ENCODE measurements at regions not wholly inside any gene's neighbourhood (a gene's known extent, or its start where the extent isn't known, plus 50 kb on each side); places are given as distances from the start of the nearest gene placed in this dataset.

GRCh38 chr11:32196137-32196536 lies 105.3 kb downstream of the RCN1 start:
- Histone ChIP-seq H3K4me2 (no peak overlapping the region), H3K4me3 (no peak overlapping the region), H3K4me1 (no peaks in the 10 kb centered on the region), H3K9me3 (no peaks in the 10 kb centered on the region), H3K27ac (no peak overlapping the region)
- no peak for DNase-seq (ENCODE audit: low read depth in 1 of 2, low spot score in 1 of 2)
- no peak for TF ChIP-seq HOXB13 (CRISPR knock-in tag; IDR thresholded peaks at IDR 0.05; ENCODE audit: low read depth)
- no peak for TF ChIP-seq BHLHE40 (IDR thresholded peaks at IDR 0.05; ENCODE audit: low read depth, low read length)
- TF ChIP-seq CEBPB (IDR thresholded peaks at IDR 0.05), result peak; percentile 56 to 62; a peak in 2 of 4 replicates
- TF ChIP-seq HEYL (CRISPR knock-in tag; IDR thresholded peaks at IDR 0.05), result no peak
- no peak for TF ChIP-seq HOXA7 (CRISPR knock-in tag; IDR thresholded peaks at IDR 0.05)
- no peak for ATAC-seq
- ChIA-PET CTCF (no interaction called here), POLR2A (no interaction called here)
- WGBS (ENCODE audit: missing lambda C conversion rate), result 4% methylated on average over 1 of the region's 1 CpG
- no peak for FAIRE-seq

- DNase-seq (ENCODE audit: low read depth in 1 of 2, low spot score in 1 of 2), result no peak
Observed at GRCh38 chr11:32198053-32198452, 107.2 kb downstream of the RCN1 start.

DNA sequence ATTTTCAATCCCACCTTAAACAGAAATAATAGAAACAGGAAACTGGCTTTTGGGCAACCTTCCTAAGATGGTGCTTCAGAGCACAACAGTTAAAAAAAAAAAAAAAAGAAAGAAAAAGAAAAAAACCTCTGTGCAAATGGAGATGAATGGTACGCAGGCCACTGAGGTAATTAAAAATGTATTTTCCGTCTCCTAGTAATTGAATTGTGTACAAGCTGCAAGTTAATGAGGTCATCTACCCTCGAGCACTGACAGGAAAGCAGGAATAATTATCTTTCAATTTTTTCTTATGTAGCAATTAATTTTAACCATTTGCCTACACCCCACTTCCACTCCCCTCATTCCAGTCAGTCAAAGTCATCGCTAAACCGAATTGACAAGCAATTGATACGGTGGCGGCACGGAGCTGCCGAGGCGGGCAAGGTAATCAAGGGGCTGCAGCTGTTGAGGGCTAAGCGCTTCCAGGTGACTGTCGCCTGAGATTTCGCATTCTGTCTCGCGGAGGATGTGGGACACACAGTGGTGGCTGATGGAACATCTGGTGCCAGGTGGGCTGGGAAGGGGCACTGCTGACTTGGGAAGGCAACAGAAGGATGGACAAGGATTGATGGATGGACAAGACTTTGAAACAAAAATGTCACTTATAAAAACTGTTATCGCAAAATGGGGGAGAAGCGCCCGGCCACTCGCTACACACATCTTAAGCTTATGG lies 109.4 kb downstream of the RCN1 start:
- FAIRE-seq (no peak), ATAC-seq (no peak), DNase-seq (ENCODE audit: low read depth in 1 of 2, low spot score in 1 of 2) (no peak)
- TF ChIP-seq CBX2 (IDR thresholded peaks at IDR 0.05; ENCODE audit: borderline replicate concordance, low read depth), result no peak
- TF ChIP-seq MAFK (IDR thresholded peaks at IDR 0.05; ENCODE audit: partially characterized antibody), result no peak
- TF ChIP-seq, protein P1, sequence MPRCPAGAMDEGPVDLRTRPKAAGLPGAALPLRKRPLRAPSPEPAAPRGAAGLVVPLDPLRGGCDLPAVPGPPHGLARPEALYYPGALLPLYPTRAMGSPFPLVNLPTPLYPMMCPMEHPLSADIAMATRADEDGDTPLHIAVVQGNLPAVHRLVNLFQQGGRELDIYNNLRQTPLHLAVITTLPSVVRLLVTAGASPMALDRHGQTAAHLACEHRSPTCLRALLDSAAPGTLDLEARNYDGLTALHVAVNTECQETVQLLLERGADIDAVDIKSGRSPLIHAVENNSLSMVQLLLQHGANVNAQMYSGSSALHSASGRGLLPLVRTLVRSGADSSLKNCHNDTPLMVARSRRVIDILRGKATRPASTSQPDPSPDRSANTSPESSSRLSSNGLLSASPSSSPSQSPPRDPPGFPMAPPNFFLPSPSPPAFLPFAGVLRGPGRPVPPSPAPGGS (IDR thresholded peaks at IDR 0.05), result no peak
- POLR2A ChIA-PET, result no interaction called here
- H3K27ac ChIP-seq, result no peak overlapping the region
- H3K4me1 ChIP-seq, result no peaks in the 10 kb centered on the region
- 73% methylated on average over 19 of the region's 19 CpGs for WGBS (ENCODE audit: missing lambda C conversion rate)
- H3K4me2 ChIP-seq, result no peak overlapping the region
- no peaks in the 10 kb centered on the region for H3K9me3 ChIP-seq
- CTCF ChIA-PET, result interaction anchor here (1.2 to 1.4 kb wide), 3 partner anchors 12 to 38 kb away, joined by 3 to 4 read pairs (median 4); no protein-coding TSS in a partner anchor
- H3K4me3 ChIP-seq, result no peak overlapping the region

More at GRCh38 chr11:32198053-32198452, 107.2 kb downstream of the RCN1 start:
- no peak overlapping the region for H3K27ac ChIP-seq
- H3K9me3 ChIP-seq, result no peaks in the 10 kb centered on the region
- no peak overlapping the region for H3K4me2 ChIP-seq
- 17% methylated on average over 2 of the region's 2 CpGs for WGBS (ENCODE audit: missing lambda C conversion rate)
- ATAC-seq (no peak), FAIRE-seq (no peak)
- TF ChIP-seq REST (IDR thresholded peaks at IDR 0.05), result peak; percentile 76
- TF ChIP-seq RFX5 (IDR thresholded peaks at IDR 0.05), result no peak
- no peak for TF ChIP-seq CBX8 (IDR thresholded peaks at IDR 0.05)
- no peak for TF ChIP-seq BHLHE40 (IDR thresholded peaks at IDR 0.05; ENCODE audit: low read depth, low read length)
- peak; percentile 51; the same call in 1 of the 2 replicates for TF ChIP-seq EHMT2 (IDR thresholded peaks at IDR 0.05; ENCODE audit: low read depth)
- no peak for TF ChIP-seq SREBF2 (IDR thresholded peaks at IDR 0.05)
- no peak for TF ChIP-seq ZC3H11A (IDR thresholded peaks at IDR 0.05)
- TF ChIP-seq RARB (CRISPR knock-in tag; IDR thresholded peaks at IDR 0.05), result no peak
- TF ChIP-seq JUNB (IDR thresholded peaks at IDR 0.05), result no peak
- no peak for TF ChIP-seq EHF (CRISPR knock-in tag; IDR thresholded peaks at IDR 0.05)
- TF ChIP-seq TP53 (CRISPR knock-in tag; IDR thresholded peaks at IDR 0.05), result no peak
- ChIA-PET CTCF (interaction anchor here (1.5 to 1.8 kb wide), 2 partner anchors 9 to 22 kb away, joined by 4 to 9 read pairs; no protein-coding TSS in a partner anchor), POLR2A (no interaction called here)
- no peaks in the 10 kb centered on the region for H3K4me1 ChIP-seq
- no peak overlapping the region for H3K4me3 ChIP-seq

All from A549 (cell line).